ENCODE measurements at regions not wholly inside any gene's neighbourhood (a gene's known extent, or its start where the extent isn't known, plus 50 kb on each side); places are given as distances from the start of the nearest gene placed in this dataset.

DNA sequence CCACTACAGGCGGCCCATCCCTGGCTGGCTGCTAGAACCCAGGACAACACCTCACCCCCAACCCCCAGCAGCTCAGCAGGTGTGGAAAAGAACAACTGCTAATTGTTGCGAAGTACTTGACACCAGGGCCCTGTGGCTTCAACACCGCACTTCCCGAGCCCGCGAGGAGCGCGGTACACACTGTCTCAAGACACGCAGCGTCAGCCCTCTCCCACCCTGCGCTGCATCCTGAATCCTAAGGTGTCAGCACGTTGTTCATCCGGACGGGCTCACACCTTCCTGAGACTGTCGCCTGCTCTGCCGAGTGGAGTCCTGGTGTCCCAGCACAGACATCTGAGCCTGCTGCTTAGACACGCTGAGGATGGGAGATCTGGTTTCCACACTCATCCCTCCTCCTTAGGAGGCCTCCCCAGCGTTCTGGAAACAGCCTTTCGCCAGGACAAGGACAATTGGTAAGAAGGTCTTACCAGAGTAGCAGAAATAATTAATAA, 1336.2 kb downstream of the BRD1 start:
- TF ChIP-seq, protein P1, sequence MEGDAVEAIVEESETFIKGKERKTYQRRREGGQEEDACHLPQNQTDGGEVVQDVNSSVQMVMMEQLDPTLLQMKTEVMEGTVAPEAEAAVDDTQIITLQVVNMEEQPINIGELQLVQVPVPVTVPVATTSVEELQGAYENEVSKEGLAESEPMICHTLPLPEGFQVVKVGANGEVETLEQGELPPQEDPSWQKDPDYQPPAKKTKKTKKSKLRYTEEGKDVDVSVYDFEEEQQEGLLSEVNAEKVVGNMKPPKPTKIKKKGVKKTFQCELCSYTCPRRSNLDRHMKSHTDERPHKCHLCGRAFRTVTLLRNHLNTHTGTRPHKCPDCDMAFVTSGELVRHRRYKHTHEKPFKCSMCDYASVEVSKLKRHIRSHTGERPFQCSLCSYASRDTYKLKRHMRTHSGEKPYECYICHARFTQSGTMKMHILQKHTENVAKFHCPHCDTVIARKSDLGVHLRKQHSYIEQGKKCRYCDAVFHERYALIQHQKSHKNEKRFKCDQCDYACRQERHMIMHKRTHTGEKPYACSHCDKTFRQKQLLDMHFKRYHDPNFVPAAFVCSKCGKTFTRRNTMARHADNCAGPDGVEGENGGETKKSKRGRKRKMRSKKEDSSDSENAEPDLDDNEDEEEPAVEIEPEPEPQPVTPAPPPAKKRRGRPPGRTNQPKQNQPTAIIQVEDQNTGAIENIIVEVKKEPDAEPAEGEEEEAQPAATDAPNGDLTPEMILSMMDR (IDR thresholded peaks at IDR 0.05): no peak
- no peak for TF ChIP-seq POLR2A (IDR thresholded peaks at IDR 0.05)

All from esophagus squamous epithelium (tissue), 4 donors.